SK-N-SH treated with all-trans-retinoic acid at 6 μM for 48 hours (cell line): ENCODE measurements at regions not wholly inside any gene's neighbourhood (a gene's known extent, or its start where the extent isn't known, plus 50 kb on each side); places are given as distances from the start of the nearest gene placed in this dataset.

ENCODE experiments used
- ARNTL ChIP-seq: fragments of 450-650 bp; formaldehyde crosslinking; IDR thresholded peaks from 2 replicates; pipeline ENCODE4 v1.5.0; 2020; ENCODE audit warnings: low read depth, mild to moderate bottlenecking, moderate library complexity, borderline replicate concordance
- BACH2 ChIP-seq: fragments of 250-450 bp; sonication (Bioruptor Pico); IDR thresholded peaks from 2 replicates; pipeline ENCODE4 v1.9.0; 2021; ENCODE audit warnings: mild to moderate bottlenecking, borderline replicate concordance
- CSRNP3 ChIP-seq: fragments of 250-450 bp; sonication (Bioruptor Pico); IDR thresholded peaks from 2 replicates; pipeline ENCODE4 v1.5.1; 2021; ENCODE audit warnings: mild to moderate bottlenecking, moderate library complexity
- PATZ1 ChIP-seq: fragments of 250-450 bp; sonication (Bioruptor Pico); IDR thresholded peaks from 2 replicates; pipeline ENCODE4 v1.8.0; 2020; ENCODE audit warnings: mild to moderate bottlenecking, moderate library complexity, borderline replicate concordance
- PPARA ChIP-seq: fragments of 250-450 bp; sonication (Bioruptor Pico); IDR thresholded peaks from 2 replicates; pipeline ENCODE4 v1.5.0; 2020; ENCODE audit warnings: mild to moderate bottlenecking, borderline replicate concordance
- RARB ChIP-seq: fragments of 250-450 bp; sonication (Bioruptor Pico); IDR thresholded peaks from 2 replicates; pipeline ENCODE4 v1.8.0; 2021; ENCODE audit warnings: mild to moderate bottlenecking, moderate library complexity
- TSHZ2 ChIP-seq: fragments of 250-450 bp; sonication (Bioruptor Pico); IDR thresholded peaks from 2 replicates; pipeline ENCODE4 v1.5.0; 2020; ENCODE audit warnings: mild to moderate bottlenecking, moderate library complexity
- ZFP3 ChIP-seq: fragments of 250-450 bp; sonication (Bioruptor Pico); IDR thresholded peaks from 2 replicates; pipeline ENCODE4 v1.5.0; 2020; ENCODE audit warnings: mild to moderate bottlenecking, moderate library complexity

GRCh38 chr14:71416392-71416791, 509.1 kb downstream of the PCNX1 start:
- no peak for TF ChIP-seq TSHZ2 (CRISPR knock-in tag)
- TF ChIP-seq PATZ1 (CRISPR knock-in tag), result no peak
- TF ChIP-seq RARB, result no peak
- no peak for TF ChIP-seq BACH2
- no peak for TF ChIP-seq CSRNP3 (CRISPR knock-in tag)
- TF ChIP-seq ZFP3, result no peak
- TF ChIP-seq ARNTL (CRISPR knock-in tag), result no peak
- no peak for TF ChIP-seq PPARA (CRISPR knock-in tag)
